NCI-H460 (cell line): ENCODE measurements at regions not wholly inside any gene's neighbourhood (a gene's known extent, or its start where the extent isn't known, plus 50 kb on each side); places are given as distances from the start of the nearest gene placed in this dataset.

Source experiments
- DNase-seq: peaks from one replicate; pipeline ENCODE4 v3.0.0-alpha.2; 2016; ENCODE audit warnings: low read depth; ENCODE audit errors: extremely low read depth

DNA sequence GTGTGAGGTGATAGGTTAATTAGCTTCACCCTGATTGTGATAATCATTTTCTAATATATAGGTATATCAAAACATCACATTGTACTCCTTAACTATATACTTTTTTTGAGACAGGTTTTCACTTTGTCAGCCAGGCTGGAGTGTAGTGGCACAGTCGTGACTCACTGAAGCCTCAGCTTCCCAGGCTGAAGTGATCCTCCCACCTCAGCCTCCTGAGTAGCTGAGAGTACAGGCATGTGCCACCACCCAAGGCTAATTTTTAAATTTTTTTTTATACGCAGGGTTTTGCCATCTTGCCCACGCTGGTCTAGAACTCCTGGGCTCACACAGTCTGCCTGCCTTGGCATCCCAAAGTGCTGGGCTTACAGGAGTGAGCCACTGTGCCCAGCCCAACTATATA lies 455.3 kb upstream of the MAF start:
- no peak for DNase-seq

GRCh38 chr16:80054647-80055046 lies 454.1 kb upstream of the MAF start:
- DNase-seq, result no peak

- DNase-seq, result no peak
Measured at GRCh38 chr16:80051040-80051439, 450.5 kb upstream of the MAF start.

DNA sequence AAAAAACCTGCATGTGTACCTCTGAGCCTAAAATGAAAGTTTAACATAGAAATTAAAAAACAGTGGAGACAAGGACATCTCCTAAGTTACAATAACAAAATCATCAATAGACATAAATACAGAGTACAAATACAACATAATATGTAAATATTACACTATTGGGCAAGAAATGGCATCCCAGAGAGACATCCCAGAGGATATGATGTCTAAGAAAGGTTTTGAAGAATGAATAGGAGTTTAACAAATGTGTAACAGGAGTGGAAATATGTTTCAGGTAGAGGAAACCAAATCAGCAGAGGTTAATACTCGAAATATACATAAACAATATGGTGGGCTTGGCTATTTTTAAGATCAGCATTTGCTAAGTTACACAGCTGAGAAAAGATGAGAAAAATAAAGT lies 447.7 kb upstream of the MAF start:
- no peak for DNase-seq

- DNase-seq, result peak; percentile 20
Measured at GRCh38 chr16:80047842-80048241, 447.3 kb upstream of the MAF start.

GRCh38 chr16:80046848-80047247 lies 446.3 kb upstream of the MAF start:
- no peak for DNase-seq

- no peak for DNase-seq
Measured at GRCh38 chr16:80046261-80046660, 445.7 kb upstream of the MAF start.

- DNase-seq, result no peak
Measured at GRCh38 chr16:80045861-80046260, 445.3 kb upstream of the MAF start.

DNA sequence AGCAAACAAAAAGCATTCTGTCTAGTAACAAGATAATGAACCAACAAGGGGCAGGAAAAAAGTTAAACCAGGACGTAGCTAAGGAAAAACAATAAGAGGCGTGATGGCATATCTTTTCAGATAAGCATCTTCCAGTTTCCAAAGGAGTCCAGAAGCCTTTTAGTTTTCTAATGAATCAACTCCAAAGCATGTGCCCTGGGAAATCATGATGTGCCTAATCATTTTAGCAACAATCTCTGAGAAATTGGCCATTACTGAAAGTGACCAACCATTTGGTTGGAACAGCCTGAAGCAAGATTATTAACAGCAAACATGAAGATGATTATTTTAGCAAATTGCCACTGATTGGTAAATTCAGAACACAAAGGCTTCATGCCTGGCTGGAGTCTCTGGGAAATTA lies 440.9 kb upstream of the MAF start:
- no peak for DNase-seq

- DNase-seq, result no peak
Measured at GRCh38 chr16:80040814-80041213, 440.3 kb upstream of the MAF start.

- no peak for DNase-seq
Measured at GRCh38 chr16:80040413-80040812, 439.9 kb upstream of the MAF start.

DNA sequence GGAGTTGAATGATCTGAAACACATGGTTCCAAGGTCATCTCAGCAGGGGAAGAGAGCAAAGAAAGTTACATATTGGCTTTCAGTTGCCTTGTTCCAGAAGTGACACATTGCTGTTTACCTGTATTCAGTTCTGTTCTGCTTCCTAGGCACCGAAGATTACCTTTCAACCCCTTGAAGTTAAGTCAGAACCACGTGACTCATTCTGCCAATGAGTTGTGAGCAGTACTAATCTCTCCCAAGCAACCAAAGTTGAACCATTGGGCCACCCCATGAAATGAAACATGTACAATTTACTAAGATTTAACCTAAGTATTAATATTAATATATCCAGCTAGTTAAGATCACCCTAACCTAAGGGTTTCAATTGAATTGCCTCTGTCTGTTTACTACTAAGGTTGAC lies 439.2 kb upstream of the MAF start:
- DNase-seq, result no peak

GRCh38 chr16:80038566-80038965 lies 438.0 kb upstream of the MAF start:
- no peak for DNase-seq

DNA sequence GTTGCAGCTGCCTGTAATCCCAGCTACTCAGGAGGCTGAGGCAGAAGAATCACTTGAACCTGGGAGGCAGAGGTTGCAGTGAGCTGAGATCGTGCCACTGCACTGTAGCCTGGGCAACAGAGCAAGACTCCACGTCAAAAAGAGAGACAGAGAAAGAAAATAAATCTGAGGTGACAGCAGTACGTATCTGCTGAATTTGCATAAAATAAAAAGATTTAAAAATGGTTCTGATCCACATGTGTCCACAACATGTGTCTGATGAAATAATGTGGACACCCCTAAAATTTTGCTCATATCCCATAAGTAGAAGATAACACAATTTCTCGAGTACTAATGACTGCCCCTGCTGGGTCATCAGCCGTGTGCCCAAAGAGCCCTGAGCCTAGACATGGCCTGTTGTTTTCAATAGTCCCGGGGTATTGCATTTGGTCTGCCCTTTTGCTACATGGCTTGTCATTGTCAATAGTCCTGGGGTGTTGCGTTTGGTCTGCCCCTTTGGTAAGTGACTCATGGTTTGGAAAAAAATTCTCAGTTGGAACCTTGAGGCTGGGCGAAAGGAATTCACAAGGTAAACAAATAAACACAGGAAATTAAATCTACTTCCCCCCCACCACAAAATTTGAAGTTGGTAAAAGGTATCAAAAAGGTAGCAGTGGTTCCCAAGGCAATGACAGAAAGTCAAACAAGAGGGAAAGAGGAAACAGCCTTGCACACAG lies 434.6 kb upstream of the MAF start:
- no peak for DNase-seq

- DNase-seq, result no peak
Measured at GRCh38 chr16:80034469-80034826, 433.9 kb upstream of the MAF start.

DNA sequence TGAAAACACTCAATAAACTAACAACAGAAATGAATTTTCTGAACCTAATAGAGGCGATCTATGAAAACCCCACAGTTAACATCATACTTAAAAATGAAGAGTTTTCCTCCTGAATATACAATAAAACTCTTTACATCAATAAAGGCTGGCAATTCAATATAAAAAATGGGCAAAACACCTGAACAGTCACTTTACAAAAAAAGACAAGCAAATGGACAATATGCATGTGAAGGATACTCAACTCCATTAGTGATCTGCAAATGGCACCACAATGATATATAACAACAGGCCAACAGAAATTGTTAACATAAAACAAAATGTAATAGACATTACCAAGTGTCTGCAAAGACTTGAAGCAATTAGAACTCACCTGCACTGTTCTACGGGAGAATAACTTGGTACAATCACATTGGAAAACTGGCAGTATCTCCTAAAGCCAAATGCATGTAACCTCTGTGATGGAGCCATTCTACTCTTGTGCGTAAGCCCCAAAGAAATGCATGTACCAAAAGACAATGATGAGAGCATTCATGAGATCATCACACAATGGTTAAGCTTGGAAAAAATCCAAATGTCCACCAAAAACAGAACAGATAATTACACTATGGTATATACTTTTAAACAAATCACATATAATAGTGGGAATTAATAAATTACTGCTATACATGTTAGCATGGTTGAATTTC lies 433.4 kb upstream of the MAF start:
- DNase-seq, result no peak

- no peak for DNase-seq
Measured at GRCh38 chr16:80029761-80030481, 429.4 kb upstream of the MAF start.

DNA sequence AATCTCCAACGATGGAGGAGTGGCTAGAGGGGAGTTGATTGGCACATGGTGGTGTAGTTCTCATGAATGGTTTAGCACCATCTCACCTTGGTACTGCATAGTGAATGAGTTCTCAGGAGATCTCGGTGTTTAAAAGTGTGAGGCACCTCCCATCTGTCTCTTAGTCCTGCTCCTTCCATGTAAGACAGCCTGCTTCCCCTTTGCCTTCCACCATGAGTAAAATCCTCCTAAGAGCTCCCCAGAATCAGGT lies 428.8 kb upstream of the MAF start:
- no peak for DNase-seq

- no peak for DNase-seq
Measured at GRCh38 chr16:80028581-80029380, 428.2 kb upstream of the MAF start.

- peak; percentile 94 for DNase-seq
Measured at GRCh38 chr16:80027007-80027965, 426.7 kb upstream of the MAF start.
